CD4-positive, alpha-beta memory T cell (primary cell): ENCODE measurements at regions not wholly inside any gene's neighbourhood (a gene's known extent, or its start where the extent isn't known, plus 50 kb on each side); places are given as distances from the start of the nearest gene placed in this dataset.

Experiments
- CTCF ChIA-PET: fragments of 350-600 bp; sonication (Branson Sonifier 250); formaldehyde crosslinking; loops from one replicate; lab custom pipeline; 2021; ENCODE audit warnings: inconsistent platforms; ENCODE audit not compliant: partially characterized antibody; lab: Charles Lee
- POLR2A ChIA-PET: fragments of 350-600 bp; sonication (Branson Sonifier 250); formaldehyde crosslinking; loops from one replicate; lab custom pipeline; 2021; ENCODE audit not compliant: partially characterized antibody; lab: Charles Lee
- DNase-seq, 5 donors: peaks; one replicate each; pipeline versions ENCODE4 v3.0.0 to v3.0.0-alpha.2; 2020 to 2022; ENCODE audit warnings: mixed read lengths in 1 of 5
- H3K27ac ChIP-seq: one replicate; pipeline ENCODE4 v1.7.0; 2013; ENCODE audit warnings: low read depth, low read length
- H3K27me3 ChIP-seq: 2 replicates; pipeline ENCODE4 v1.7.0; 2013; ENCODE audit warnings: mild to moderate bottlenecking, low read length, moderate library complexity; ENCODE audit not compliant: insufficient read depth
- H3K36me3 ChIP-seq: 2 replicates; pipeline ENCODE4 v1.7.0; 2013; ENCODE audit warnings: mild to moderate bottlenecking, low read length, moderate library complexity; ENCODE audit not compliant: insufficient read depth
- H3K4me1 ChIP-seq: 2 replicates; pipeline ENCODE4 v1.7.0; 2013; ENCODE audit warnings: mild to moderate bottlenecking, low read length, moderate library complexity; ENCODE audit not compliant: insufficient read depth
- H3K4me3 ChIP-seq, 2 donors: one replicate each; pipeline ENCODE4 v1.7.0; 2013; ENCODE audit warnings: low read length in 2 of 2, mild to moderate bottlenecking in 1 of 2
- H3K9me3 ChIP-seq, 2 donors: one replicate each; pipeline ENCODE4 v1.7.0; 2013; ENCODE audit warnings: low read length in 2 of 2, control low read depth in 1 of 2; ENCODE audit not compliant: control insufficient read depth in 1 of 2
- H3K27ac Mint-ChIP-seq, 7 donors: one replicate each; pipeline ENCODE4 v1.8.0; 2020 to 2021; ENCODE audit warnings: mixed read lengths in 7 of 7, mild to moderate bottlenecking in 6 of 7, inconsistent platforms in 3 of 7, moderate library complexity in 3 of 7
- H3K27me3 Mint-ChIP-seq, 2 donors: one replicate each; pipeline ENCODE4 v1.8.0; 2020 to 2021; ENCODE audit warnings: mixed read lengths in 2 of 2
- H3K36me3 Mint-ChIP-seq, 2 donors: one replicate each; pipeline ENCODE4 v1.8.0; 2020 to 2021; ENCODE audit warnings: mixed read lengths in 2 of 2, inconsistent platforms in 1 of 2, mild to moderate bottlenecking in 1 of 2
- H3K4me1 Mint-ChIP-seq, 4 donors: one replicate each; pipeline ENCODE4 v1.8.0; 2020 to 2021; ENCODE audit warnings: mixed read lengths in 4 of 4, mild to moderate bottlenecking in 1 of 4
- H3K4me3 Mint-ChIP-seq, 8 donors: one replicate each; pipeline ENCODE4 v1.8.0; 2020 to 2021; ENCODE audit warnings: mixed read lengths in 8 of 8, mild to moderate bottlenecking in 7 of 8, moderate library complexity in 6 of 8, inconsistent platforms in 3 of 8
- H3K9me3 Mint-ChIP-seq, 8 donors: one replicate each; pipeline ENCODE4 v1.8.0; 2020 to 2021; ENCODE audit warnings: mixed read lengths in 8 of 8, mild to moderate bottlenecking in 5 of 8, inconsistent platforms in 3 of 8, moderate library complexity in 1 of 8
- intact Hi-C: fragments of 100-400 bp; cut with micrococcal nuclease; formaldehyde crosslinking; loops from one replicate; pipeline ENCODE4 v1.15.1; 2023

DNA sequence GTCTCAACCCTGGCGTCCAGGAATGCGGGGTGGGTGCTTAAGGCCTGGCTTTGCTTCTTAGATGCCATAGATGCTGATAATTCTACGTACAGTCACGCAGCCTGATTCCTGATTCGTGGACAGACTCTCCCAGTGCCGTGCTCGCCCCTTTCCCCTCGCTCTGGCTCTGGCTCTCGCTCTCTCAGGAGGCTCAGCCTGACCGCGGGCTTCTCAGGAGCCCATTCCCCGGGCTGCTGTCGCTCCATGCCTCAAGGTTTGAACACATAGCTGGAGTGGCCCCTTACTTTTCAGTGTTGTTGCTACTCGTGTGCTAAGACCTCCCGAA is 59.2 kb upstream of the ZC4H2 start:
- Histone ChIP-seq H3K4me1 (peaks cover 15% of the 10 kb centered on the region), H3K4me3 (peak overlapping the region; percentile 42 to 54), H3K27ac (peak overlapping the region; percentile 58), H3K9me3 (no peaks in the 10 kb centered on the region), H3K36me3 (no peaks in the 10 kb centered on the region), H3K27me3 (no peaks in the 10 kb centered on the region)
- no peak for DNase-seq
- Mint-ChIP-seq H3K9me3 (peaks cover 0 to 2% (median 0%) of the 10 kb centered on the region in 8 donors), H3K27me3 (no peaks in the 10 kb centered on the region), H3K36me3 (peaks cover 0 to 2% of the 10 kb centered on the region in 2 donors), H3K4me3 (peak overlapping the region; percentile 91 to 97 (median 93)), H3K27ac (peak overlapping the region; percentile 91 to 96 (median 93)), H3K4me1 (peaks cover 10 to 26% (median 11%) of the 10 kb centered on the region in 4 donors)
- ChIA-PET POLR2A (interaction anchor here (0.9 to 2.9 kb wide), 6 partner anchors 60 to 1281 kb away, joined by 3 to 13 read pairs (median 4); partner anchors contain the start of genes AMER1, LAS1L and ZC4H2), CTCF (interaction anchor here (1.1 to 1.2 kb wide), 3 partner anchors 10 to 62 kb away, joined by 3 to 5 read pairs (median 5); partner anchors contain the start of gene ZC4H2)
- intact Hi-C loops, result loop anchor here (10.0 kb wide), 2 partner anchors 141 to 1281 kb away; a partner anchor contains a TSS

DNA sequence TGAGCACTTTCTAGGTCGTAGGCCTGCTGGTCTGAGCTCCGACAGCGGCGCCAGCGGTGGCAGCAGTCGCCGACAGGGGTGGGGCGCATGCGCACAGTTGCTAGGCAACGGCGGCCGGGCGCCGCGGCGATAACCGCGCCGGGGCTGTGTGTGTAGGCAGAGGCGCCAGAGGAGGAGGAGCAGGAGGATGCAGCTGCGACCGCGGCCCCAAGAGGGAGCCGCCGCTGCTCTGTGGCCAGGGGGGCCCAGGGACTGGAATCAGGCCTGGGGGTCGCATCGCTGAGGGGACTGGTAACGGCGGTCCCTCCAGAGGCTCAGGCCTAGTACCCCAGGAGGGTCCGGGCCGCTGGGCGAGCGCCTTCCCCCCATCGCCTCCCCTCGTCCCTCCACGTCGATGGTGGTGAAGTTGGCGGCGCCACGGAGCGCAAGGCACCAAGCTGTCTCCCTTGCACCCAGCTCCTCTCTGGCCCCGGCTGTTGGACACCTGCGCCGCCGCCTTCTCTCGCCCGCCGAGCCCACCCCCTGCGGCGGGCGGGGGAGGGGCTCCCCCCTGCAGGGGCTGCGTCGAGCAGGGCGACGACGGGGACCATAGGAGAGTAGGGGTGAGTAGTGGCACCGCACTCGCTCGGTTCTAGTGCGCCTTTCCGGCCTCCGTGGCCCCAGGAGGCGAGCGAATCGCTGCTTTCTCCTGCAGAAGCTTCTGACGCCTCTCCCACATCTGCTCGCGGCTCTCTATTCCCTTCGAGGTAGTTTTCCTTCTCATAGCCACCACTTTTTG is 58.6 kb upstream of the ZC4H2 start, which contains the start of gene ZC3H12B:
ZC3H12B (plus strand) TSS at position 159 of the 778 bp plus-strand sequence.
- Histone ChIP-seq H3K4me1 (peaks cover 15% of the 10 kb centered on the region), H3K27ac (peak within 1 kb of the TSS; percentile 58), H3K36me3 (no peaks in the 10 kb centered on the region), H3K27me3 (no peaks in the 10 kb centered on the region), H3K9me3 (no peaks in the 10 kb centered on the region), H3K4me3 (peak within 1 kb of the TSS; percentile 42 to 54)
- peaks cover 10 to 26% (median 11%) of the 10 kb centered on the region in 4 donors for H3K4me1 Mint-ChIP-seq
- peak within 1 kb of the TSS; percentile 93 to 98 (median 95) for H3K27ac Mint-ChIP-seq
- no peaks in the 10 kb centered on the region for H3K27me3 Mint-ChIP-seq
- H3K4me3 Mint-ChIP-seq, result peak within 1 kb of the TSS; percentile 91 to 97 (median 93)
- H3K36me3 Mint-ChIP-seq, result peaks cover 0 to 2% of the 10 kb centered on the region in 2 donors
- DNase-seq, result peak; percentile 76 to 79 (median 79)
- CTCF ChIA-PET, result interaction anchor here (1.1 to 1.2 kb wide), 3 partner anchors 9 to 61 kb away, joined by 3 to 5 read pairs (median 5); partner anchors contain the start of gene ZC4H2
- POLR2A ChIA-PET, result interaction anchor here (0.7 to 2.9 kb wide), 7 partner anchors 59 to 1280 kb away, joined by 3 to 13 read pairs (median 4); partner anchors contain the start of genes AMER1, LAS1L and ZC4H2
- peaks cover 0 to 2% (median 0%) of the 10 kb centered on the region in 8 donors for H3K9me3 Mint-ChIP-seq
- intact Hi-C loops, result loop anchor here (1.0 to 10.0 kb wide), 5 partner anchors 59 to 1280 kb away; partner anchors contain the start of genes LAS1L, MTMR8 and ZC4H2

DNA sequence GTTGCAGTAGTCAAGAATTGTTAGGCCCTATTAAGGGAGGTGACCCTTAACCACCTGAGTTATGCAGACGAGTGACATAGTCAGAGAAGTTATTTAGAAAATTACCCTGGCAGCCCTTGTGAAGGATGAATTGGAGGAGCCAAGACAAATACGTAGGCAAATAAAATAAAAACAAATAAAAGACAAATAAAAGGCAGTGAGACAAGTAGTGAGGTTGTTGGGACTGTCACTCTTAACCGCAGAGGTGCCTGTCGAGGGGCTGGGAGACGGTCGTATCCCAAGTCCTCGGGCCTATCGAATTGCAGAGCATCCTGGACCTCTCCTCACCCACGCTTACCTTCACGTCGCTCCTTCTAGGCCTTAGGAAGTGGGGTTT is 58.0 kb upstream of the ZC4H2 start:
- Mint-ChIP-seq H3K27ac (peak overlapping the region; percentile 88 to 98 (median 94)), H3K4me1 (peaks cover 10 to 26% (median 11%) of the 10 kb centered on the region in 4 donors), H3K9me3 (no peaks in the 10 kb centered on the region), H3K27me3 (no peaks in the 10 kb centered on the region), H3K4me3 (peak overlapping the region; percentile 78 to 97 (median 91)), H3K36me3 (peaks cover 0 to 2% of the 10 kb centered on the region in 2 donors)
- Histone ChIP-seq H3K36me3 (no peaks in the 10 kb centered on the region), H3K27me3 (no peaks in the 10 kb centered on the region), H3K27ac (peak overlapping the region; percentile 24), H3K4me1 (peaks cover 15% of the 10 kb centered on the region), H3K4me3 (peak overlapping the region in 1 of 2 donors; percentile 27), H3K9me3 (no peaks in the 10 kb centered on the region)
- intact Hi-C loops, result loop anchor here (1.0 to 10.0 kb wide), 5 partner anchors 58 to 1279 kb away; partner anchors contain the start of genes LAS1L, MTMR8 and ZC4H2
- no peak for DNase-seq
- POLR2A ChIA-PET, result interaction anchor here (0.7 to 2.9 kb wide), 6 partner anchors 59 to 829 kb away, joined by 3 to 13 read pairs (median 4); partner anchors contain the start of genes AMER1, LAS1L and ZC4H2
- CTCF ChIA-PET, result interaction anchor here (1.1 to 1.2 kb wide), 3 partner anchors 9 to 61 kb away, joined by 3 to 5 read pairs (median 5); partner anchors contain the start of gene ZC4H2
